H7 (cell line): ENCODE measurements at regions not wholly inside any gene's neighbourhood (a gene's known extent, or its start where the extent isn't known, plus 50 kb on each side); places are given as distances from the start of the nearest gene placed in this dataset.

Experiments used
- DNase-seq: peaks from one replicate; pipeline ENCODE4 v3.0.0; 2012
- H3K27me3 ChIP-seq: 2 replicates; pipeline ENCODE4 v1.6.0; 2011; ENCODE audit warnings: mild to moderate bottlenecking, low read length; ENCODE audit not compliant: control insufficient read depth, insufficient read depth
- H3K36me3 ChIP-seq: replicated peaks from 2 replicates; pipeline ENCODE4 v1.5.1; 2011; ENCODE audit warnings: low read length; ENCODE audit not compliant: control insufficient read depth, insufficient read depth
- H3K4me3 ChIP-seq: 2 replicates; pipeline ENCODE4 v1.5.1; 2011; ENCODE audit warnings: low read depth, mild to moderate bottlenecking, control low read depth, low read length, moderate library complexity; ENCODE audit not compliant: insufficient read depth

DNA sequence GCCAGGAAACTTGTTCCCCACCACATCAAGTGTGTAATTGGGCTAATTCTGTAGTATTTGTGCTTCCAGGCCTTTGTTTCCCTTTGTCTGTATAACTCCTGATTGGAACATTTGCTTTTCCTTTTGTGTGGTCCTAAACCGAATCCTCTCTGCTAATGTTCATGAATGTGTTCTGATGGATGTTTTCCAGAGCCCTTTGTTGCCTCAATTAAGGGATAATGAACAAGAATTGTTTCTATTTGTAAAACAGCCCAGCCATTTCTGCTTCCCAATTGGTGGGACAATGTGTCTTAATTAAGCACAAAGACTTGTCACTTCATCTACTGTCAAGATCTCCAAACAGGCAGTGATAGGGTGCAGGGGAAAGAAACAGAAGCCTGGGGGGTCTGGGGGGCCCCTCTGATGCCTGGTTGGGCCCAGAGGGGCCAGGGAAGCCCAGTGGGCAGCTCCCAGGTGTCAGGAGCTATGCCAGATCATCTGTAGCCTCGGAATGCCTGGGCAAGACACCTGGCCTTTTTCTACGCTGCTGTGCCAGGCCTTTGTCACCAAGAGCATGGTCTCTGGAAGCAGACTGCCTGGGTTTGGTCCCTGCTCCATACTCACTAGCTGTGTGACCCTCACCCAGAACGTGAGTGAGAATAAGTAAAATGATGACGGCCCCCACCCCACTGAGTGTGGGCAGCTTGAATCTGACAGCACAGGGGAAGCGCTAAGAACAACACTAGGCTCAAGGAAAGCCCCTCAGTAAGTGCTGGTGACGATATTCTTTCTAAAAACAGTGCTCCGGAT lies 116.6 kb upstream of the PRR20G start:
- DNase-seq = no peak
- Histone ChIP-seq H3K27me3 (no peaks in the 10 kb centered on the region), H3K36me3 (no peaks in the 10 kb centered on the region), H3K4me3 (no peak overlapping the region)

DNA sequence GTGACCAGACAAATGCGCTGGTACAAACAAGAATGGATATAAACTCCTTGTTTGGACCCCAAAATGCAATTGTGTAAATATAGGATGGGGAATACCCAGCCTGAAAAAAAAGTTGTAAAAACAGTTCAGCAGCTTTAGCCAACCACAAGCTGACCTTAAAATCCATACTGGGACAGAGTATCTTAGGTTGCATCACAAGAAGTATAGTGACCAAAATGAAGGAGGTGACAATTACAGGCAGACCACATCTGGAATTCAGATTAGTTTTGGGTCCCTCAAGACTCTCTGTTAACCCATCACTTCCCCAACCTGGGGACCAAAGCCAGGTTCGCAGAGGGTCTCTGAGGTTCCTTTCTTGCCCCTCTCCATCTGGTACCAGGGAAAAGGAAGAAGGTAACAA lies 115.9 kb upstream of the PRR20G start:
- Histone ChIP-seq H3K27me3 (no peaks in the 10 kb centered on the region), H3K36me3 (no peaks in the 10 kb centered on the region), H3K4me3 (no peak overlapping the region)
- no peak for DNase-seq

DNA sequence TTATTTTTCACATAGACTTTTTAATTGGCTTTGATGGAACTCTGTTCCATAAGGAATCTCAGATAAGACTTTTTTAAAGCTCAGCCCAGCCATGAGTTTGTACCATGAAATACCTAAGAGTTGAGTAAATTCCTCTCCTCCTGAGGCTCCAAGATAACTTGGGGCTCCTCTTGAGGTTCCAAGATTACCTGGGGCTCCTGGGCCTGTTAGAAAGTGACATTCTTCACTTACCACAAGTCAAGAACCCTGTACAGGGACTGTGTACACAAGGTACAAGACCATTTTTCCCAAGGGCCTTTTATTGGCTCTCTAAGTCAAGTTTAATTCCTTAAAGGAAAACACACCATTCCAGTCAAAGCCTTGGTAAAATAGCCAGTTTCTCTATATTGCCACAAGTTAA lies 111.3 kb upstream of the PRR20G start:
- Histone ChIP-seq H3K4me3 (no peak overlapping the region), H3K36me3 (no peaks in the 10 kb centered on the region), H3K27me3 (no peaks in the 10 kb centered on the region; the same call in 1 of the 2 replicates)
- DNase-seq = no peak

DNA sequence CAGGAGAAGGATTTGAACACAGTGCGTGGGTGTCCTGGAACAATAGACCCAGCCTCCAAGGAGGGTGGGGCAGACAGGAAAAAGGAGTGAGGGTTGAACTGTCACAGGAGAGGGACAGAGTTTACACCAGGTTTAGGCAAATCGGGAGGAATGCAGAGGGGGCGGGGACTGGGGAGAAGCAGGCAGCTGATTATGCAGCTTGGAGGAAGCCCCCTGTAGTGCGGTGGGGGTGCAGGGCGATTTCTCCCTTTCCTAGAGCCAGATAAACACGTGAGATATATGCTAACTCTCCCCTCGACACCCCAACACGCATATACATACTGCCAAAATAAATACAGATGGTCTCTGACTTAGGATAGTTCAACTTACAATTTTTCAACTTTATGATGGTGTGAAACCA lies 108.6 kb upstream of the PRR20G start:
- Histone ChIP-seq H3K4me3 (no peak overlapping the region), H3K36me3 (no peaks in the 10 kb centered on the region), H3K27me3 (no peaks in the 10 kb centered on the region; the same call in 1 of the 2 replicates)
- DNase-seq = peak; percentile 82

DNA sequence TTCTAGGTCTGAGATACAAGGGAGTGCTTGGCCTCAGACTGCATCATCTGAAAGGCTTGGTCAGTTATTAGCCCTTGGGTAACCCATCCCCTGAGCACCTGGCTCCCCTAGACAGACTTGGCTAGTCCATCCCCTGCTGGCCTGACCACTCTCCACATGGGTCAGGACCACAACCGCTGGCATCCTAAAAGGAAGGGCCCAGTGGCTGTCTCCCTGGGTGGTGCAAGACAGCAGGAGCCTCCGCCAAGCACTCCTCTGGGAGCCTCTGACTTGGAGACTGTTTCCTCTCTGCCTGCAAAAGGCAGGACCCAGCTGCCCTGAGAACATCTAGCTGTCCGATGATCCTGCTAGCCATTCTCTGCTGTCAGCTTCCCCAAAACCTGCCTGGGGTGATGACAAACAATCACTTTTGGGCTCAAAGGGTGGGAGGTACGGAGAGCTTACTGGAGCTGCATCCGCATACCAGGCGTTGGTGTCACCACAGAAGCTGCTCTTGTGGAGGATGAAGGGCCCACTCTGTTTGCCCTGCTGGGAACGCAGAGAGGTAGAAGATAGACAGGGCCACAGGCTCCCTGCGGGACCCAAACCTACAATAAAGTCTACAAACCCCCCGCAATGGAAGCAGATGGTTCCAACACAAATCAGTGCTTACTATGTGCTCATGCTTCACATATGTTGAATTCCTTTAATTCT lies 108.0 kb upstream of the PRR20G start:
- no peak for DNase-seq
- no peaks in the 10 kb centered on the region for H3K36me3 ChIP-seq

DNA sequence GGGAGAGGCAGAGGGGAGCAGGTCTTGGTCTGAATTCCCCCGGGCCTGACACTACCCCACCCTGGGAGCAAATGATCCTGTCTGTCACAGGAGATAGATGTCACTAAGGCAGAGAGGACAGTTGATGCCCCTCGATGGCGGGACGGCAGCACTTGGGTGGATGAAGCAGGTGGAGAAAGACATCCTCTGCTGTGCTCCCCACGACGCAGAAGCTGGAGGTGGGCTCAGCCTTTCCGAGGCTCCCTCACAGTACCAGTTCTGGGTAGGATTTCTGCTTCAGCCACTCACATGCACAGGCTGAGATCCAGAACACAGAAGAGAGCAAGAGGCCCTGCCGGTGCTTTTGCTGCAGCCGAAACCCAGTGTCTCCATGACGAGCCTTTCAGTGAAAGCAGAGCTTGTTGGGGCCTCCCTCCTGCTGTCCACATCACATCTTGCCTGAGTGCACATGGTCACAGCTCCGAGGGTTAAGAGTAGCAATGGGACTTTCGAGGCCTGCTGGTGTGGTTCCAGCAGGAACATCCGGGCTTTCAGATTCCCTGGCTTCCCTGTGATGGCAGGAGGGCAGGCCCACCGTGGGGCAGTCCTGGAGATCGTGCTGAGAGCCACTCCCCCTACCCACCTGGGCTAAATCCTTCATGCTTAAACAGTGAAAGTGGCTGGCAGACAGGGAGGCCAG lies 107.3 kb upstream of the PRR20G start:
- H3K27me3 ChIP-seq = no peaks in the 10 kb centered on the region; the same call in 1 of the 2 replicates
- H3K36me3 ChIP-seq = no peaks in the 10 kb centered on the region
- no peak overlapping the region for H3K4me3 ChIP-seq
- DNase-seq = no peak

More for the DNA sequence above, 108.0 kb upstream of the PRR20G start:
- Histone ChIP-seq H3K4me3 (no peak overlapping the region), H3K27me3 (no peaks in the 10 kb centered on the region; the same call in 1 of the 2 replicates)

DNA sequence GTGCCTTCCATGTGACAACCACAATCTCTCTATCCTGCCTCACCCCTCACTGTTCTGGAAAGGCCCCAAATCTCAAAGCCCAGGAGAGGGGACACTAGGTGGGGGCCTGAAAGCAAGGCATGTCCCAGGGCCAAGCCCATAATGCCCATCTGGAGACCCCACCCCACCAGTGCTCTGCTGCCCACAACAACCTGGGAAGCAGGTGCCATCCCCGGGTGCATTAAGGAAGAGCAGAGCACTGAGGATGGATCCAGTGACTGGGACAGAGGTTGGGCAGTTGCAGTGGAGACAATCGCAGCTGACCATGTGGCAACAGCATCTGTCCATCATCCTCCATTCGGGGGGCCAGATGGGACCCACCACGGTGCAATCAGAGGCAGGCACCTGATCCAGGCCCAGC lies 106.2 kb upstream of the PRR20G start:
- Histone ChIP-seq H3K36me3 (no peaks in the 10 kb centered on the region), H3K4me3 (no peak overlapping the region), H3K27me3 (no peaks in the 10 kb centered on the region; the same call in 1 of the 2 replicates)
- no peak for DNase-seq

DNA sequence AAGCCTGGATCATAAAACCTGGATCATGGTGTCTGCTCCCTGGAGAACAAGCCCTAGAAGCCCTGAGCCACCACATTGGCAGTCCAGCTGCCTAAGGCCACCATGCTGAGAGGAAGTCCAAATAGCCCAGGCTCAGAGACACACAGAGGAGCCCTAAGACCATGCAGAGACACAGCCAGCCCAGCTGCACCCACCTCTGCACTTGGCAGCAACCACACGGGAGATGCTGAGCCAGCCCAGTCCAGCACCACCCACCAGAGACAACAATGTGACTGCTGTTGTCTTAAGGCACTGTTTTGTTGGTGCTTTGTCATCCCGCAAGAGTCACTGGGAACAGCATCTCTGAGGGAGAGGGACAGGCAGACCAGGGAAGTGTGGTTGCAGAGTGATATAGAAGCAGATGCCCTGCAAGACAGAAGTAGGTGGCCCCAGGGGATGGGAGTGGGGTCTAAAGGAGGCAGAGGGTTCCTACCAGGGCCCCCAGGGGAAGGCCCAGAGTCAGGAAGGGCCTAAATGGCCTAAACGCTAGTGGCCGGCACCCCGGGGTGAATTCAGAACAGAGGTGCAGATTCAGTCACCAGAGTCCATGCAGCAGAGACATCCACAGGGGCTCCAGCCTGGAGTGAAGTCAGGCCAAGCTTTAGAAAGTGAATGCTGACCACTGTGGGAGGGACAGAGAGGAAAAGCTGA lies 105.4 kb upstream of the PRR20G start:
- DNase-seq = no peak
- Histone ChIP-seq H3K27me3 (no peaks in the 10 kb centered on the region; the same call in 1 of the 2 replicates), H3K36me3 (no peaks in the 10 kb centered on the region), H3K4me3 (no peak overlapping the region)

DNA sequence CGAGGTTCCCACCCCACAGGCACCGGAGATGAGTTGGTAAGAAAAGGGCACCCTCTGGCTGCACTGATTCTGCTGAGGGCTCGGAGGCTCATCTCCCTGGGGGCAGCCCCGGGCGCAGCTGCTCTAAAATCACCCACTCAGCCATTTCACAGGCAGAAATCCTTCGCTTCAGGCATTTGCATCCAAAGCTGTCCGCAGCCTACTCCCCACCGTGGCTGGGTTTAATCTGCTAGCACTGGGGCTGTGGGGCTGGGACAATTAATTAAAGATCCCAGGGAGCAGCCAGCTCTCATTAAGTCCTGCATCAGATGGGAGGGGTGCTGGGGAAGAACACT lies 104.3 kb upstream of the PRR20G start:
- DNase-seq = no peak
- H3K36me3 ChIP-seq = no peaks in the 10 kb centered on the region
- H3K4me3 ChIP-seq = no peak overlapping the region
- H3K27me3 ChIP-seq = no peaks in the 10 kb centered on the region; the same call in 1 of the 2 replicates

DNA sequence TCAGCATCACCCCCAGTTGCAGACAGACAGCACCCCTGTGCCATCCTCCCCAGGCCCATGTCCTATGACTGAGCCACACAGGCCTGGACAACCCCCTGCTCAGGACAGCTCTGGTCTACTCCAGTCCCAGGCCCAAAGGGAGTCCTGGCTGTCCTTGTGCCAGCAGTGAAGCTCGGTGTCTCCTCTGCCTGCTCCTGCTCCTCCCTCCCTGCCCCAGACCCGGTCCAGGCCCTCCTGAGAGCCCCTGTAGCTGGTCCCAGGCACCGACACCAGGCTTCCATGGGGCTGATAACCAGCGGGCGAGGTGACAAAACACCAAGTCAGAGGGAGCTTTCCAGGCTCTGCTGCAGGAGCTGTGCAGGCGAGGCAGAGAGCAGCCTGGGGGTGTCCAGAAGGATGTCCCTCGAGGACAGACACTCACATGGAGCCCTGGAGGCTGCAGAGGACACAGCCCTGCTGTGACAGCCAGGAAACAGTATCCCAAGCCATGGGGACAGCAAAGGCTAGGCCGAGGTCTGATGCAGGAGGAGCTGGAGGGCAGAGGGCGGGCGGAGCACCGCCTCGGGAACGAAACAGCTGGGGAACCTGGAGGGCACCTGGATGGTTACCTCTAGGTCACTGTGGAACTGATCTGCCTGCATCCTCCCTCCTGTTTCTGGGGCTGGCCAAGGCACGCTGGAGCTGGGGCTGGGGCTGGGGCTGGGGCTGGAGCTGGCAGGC lies 103.8 kb upstream of the PRR20G start:
- Histone ChIP-seq H3K4me3 (no peak overlapping the region), H3K27me3 (no peaks in the 10 kb centered on the region; the same call in 1 of the 2 replicates), H3K36me3 (no peaks in the 10 kb centered on the region)
- no peak for DNase-seq

DNA sequence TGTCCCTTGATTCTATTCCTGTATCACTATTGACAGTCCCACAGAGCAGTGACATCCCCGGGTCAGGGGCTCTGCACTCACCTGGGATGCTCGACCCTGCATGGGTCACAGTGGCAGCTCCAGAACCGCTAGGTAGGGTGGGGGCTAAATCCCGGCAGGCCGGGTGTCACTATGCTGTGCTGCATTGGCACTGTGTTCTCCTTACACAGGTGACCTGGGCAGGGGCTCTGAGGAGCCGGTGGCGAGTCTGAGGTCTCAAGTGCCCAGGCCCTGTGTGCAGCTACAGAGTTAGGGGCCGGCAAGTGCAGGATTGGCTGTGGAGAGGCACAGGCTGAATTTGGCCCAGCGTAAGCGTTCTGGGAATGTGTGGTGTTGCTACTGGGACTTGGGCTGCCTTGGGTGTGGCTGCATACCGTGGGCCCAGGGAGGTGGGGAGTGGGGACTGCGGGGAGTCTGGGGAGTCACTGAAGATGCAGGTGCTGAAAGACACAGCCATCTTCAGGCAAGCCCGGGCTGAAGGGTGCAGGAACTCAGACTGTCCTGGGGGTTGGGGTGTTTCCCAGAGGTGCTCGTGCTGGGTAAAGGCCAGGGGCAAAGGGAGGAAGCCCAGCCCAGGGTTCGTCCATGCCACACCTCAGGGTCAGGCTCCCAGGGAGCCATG lies 102.6 kb upstream of the PRR20G start:
- Histone ChIP-seq H3K4me3 (no peak overlapping the region), H3K27me3 (no peaks in the 10 kb centered on the region; the same call in 1 of the 2 replicates), H3K36me3 (no peaks in the 10 kb centered on the region)
- no peak for DNase-seq

DNA sequence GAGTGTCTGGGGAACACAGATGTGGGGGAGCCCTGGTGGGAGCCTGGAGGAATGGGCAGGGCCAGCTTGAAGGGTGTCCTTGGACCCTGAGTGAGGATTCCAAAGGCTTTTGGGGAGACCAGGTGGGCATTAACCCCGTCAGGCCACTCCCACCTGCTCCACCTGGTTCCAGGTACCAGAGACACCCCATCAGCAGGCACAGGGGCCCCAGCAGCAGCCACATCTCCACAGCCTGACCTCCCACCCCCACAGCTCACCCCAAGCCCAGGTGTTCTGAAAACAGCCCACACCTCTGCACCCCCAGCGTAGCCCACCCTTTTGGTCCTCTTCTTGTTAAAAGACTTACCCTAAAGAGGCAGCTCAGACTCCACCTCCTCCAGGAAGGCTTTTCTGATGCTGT lies 102.1 kb upstream of the PRR20G start:
- Histone ChIP-seq H3K4me3 (no peak overlapping the region), H3K36me3 (no peaks in the 10 kb centered on the region), H3K27me3 (no peaks in the 10 kb centered on the region)
- no peak for DNase-seq

DNA sequence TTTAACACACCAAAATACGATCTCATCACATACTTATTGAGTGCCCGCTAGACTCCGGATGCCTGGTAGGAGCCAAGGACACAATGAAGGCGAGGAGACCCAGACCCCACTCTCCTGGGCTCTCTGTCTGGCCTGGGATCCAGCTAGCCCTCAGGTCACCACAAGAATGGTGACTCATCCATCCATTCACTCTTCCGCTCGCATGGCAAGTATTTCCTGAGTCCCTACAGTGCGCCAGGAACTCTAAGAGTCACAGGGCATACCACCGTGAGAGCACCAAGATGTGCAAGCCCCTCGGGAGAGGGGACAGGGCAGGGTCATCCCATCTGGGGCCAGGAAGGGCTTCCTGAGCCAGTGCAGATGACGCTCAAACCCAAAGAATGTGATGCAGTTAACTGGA lies 101.6 kb upstream of the PRR20G start:
- Histone ChIP-seq H3K4me3 (no peak overlapping the region), H3K27me3 (no peaks in the 10 kb centered on the region), H3K36me3 (no peaks in the 10 kb centered on the region)
- no peak for DNase-seq
